HepG2 (cell line): ENCODE measurements at regions not wholly inside any gene's neighbourhood (a gene's known extent, or its start where the extent isn't known, plus 50 kb on each side); places are given as distances from the start of the nearest gene placed in this dataset.

Experiments
- ATAC-seq: fragments of 200-7000 bp; cut with Tn5 transposase; 3 replicates; pipeline ENCODE4 v1.9.1; 2020; ENCODE audit warnings: mild to moderate bottlenecking, moderate library complexity
- BruUV-seq: library from RNA; stranded (reverse); fragments of 400-500 nt; replicated peaks from 2 replicates; lab custom pipeline; 2021; lab: Mats Ljungman, UMichigan
- CTCF ChIA-PET: fragments of 300-600 bp; formaldehyde crosslinking; extraction: SDS; loops from one replicate; lab custom pipeline; 2021; ENCODE audit warnings: low total read pairs, inconsistent platforms, low intra/inter-chr PET ratio; lab: Yijun Ruan, JAX
- POLR2A ChIA-PET: fragments of 350-600 bp; sonication (Branson Sonifier 250); formaldehyde crosslinking; loops from one replicate; lab custom pipeline; 2020; ENCODE audit warnings: antibody characterized with exemption, inconsistent platforms; lab: Yijun Ruan, JAX
- DNase-seq: peaks from one replicate; pipeline ENCODE4 v3.0.0-alpha.2; 2015; ENCODE audit warnings: low spot score
- FAIRE-seq: peaks from 3 replicates; lab custom pipeline; 2011; peaks lifted over from hg19 to GRCh38; lab: Jason Lieb, UNC
- H2AFZ ChIP-seq: one replicate; pipeline ENCODE4 v1.6.1; 2011; ENCODE audit warnings: low read length, inconsistent platforms
- H3K27ac ChIP-seq: fragments of 300-600 bp; 3 replicates; pipeline ENCODE4 v1.8.0; 2011; ENCODE audit warnings: mixed run types, mild to moderate bottlenecking, mixed read lengths, low read length, inconsistent platforms; ENCODE audit not compliant: insufficient read depth; ENCODE audit errors: extremely low read length
- H3K27me3 ChIP-seq, 2 experiments: fragments of 200-600 bp in 1 of 2; 2 replicates in 1 of 2; 3 replicates in 1 of 2; pipeline versions ENCODE4 v1.6.0 to v1.8.0; 2011; ENCODE audit warnings: low read length in 2 of 2, mild to moderate bottlenecking in 2 of 2, moderate library complexity in 2 of 2, inconsistent platforms in 1 of 2; ENCODE audit not compliant: insufficient read depth in 2 of 2, control insufficient read depth in 1 of 2
- H3K36me3 ChIP-seq, 2 experiments: fragments of 200-600 bp in 1 of 2; replicated peaks in 1 of 2; 2 replicates in 1 of 2; 3 replicates in 1 of 2; pipeline versions ENCODE4 v1.5.1 to v1.8.0; 2011; ENCODE audit warnings: low read length in 2 of 2, inconsistent platforms in 1 of 2; ENCODE audit not compliant: insufficient read depth in 2 of 2, control insufficient read depth in 1 of 2
- H3K4me1 ChIP-seq: 2 replicates; pipeline ENCODE4 v1.5.1; 2012; ENCODE audit warnings: low read length, inconsistent platforms; ENCODE audit not compliant: insufficient read depth
- H3K4me2 ChIP-seq: 2 replicates; pipeline ENCODE4 v1.6.0; 2011; ENCODE audit warnings: low read depth, low read length, inconsistent platforms
- H3K4me3 ChIP-seq, 3 experiments: fragments of 200-600 bp in 1 of 3; sonication (generic), shearing (Covaris generic) in 1 of 3; replicated peaks in 1 of 3; 2 replicates each; pipeline ENCODE4 v1.5.1; 2011 to 2016; ENCODE audit warnings: low read length in 3 of 3, inconsistent platforms in 2 of 3, low read depth in 2 of 3, mild to moderate bottlenecking in 2 of 3, control low read depth in 1 of 3, mixed read lengths in 1 of 3; ENCODE audit not compliant: insufficient read depth in 1 of 3
- H3K79me2 ChIP-seq: one replicate; pipeline ENCODE4 v1.6.1; 2011; ENCODE audit warnings: low read length, inconsistent platforms; ENCODE audit not compliant: insufficient read depth
- H3K9ac ChIP-seq: 2 replicates; pipeline ENCODE4 v1.6.0; 2011; ENCODE audit warnings: mild to moderate bottlenecking, low read depth, low read length, inconsistent platforms; ENCODE audit not compliant: insufficient read depth
- H3K9me3 ChIP-seq: 2 replicates; pipeline ENCODE4 v1.5.1; 2012; ENCODE audit warnings: mild to moderate bottlenecking, low read length
- H4K20me1 ChIP-seq: 2 replicates; pipeline ENCODE4 v1.6.0; 2011; ENCODE audit warnings: inconsistent platforms, mild to moderate bottlenecking, low read length, moderate library complexity; ENCODE audit not compliant: insufficient read depth
- ATF7 ChIP-seq, 2 experiments: fragments of 450-650 bp in 1 of 2; sonication (generic) in 1 of 2; formaldehyde crosslinking in 1 of 2; IDR thresholded peaks; 2 replicates each; pipeline versions ENCODE4 v1.4.0 to v1.6.1; 2016 to 2020; ENCODE audit warnings: antibody characterized with exemption in 1 of 2, mild to moderate bottlenecking in 1 of 2, missing genetic modification reagents in 1 of 2
- HNF4A ChIP-seq: sonication (generic); formaldehyde crosslinking; IDR thresholded peaks from 2 replicates; pipeline ENCODE4 v1.4.0; 2020; ENCODE audit warnings: missing genetic modification reagents
- NR0B2 ChIP-seq: sonication (generic); formaldehyde crosslinking; IDR thresholded peaks from 2 replicates; pipeline ENCODE4 v1.4.0; 2020; ENCODE audit warnings: mild to moderate bottlenecking, missing genetic modification reagents
- PATZ1 ChIP-seq: sonication (generic); formaldehyde crosslinking; IDR thresholded peaks from 2 replicates; pipeline ENCODE4 v1.4.0; 2020; ENCODE audit warnings: missing genetic modification reagents
- RFX5 ChIP-seq: IDR thresholded peaks from 2 replicates; pipeline ENCODE4 v1.6.1; 2011; ENCODE audit warnings: low read depth, low read length, improper control_type of control experiment
- SMC3 ChIP-seq: IDR thresholded peaks from 2 replicates; pipeline ENCODE4 v1.6.1; 2011; ENCODE audit warnings: low read length, improper control_type of control experiment
- STAG1 ChIP-seq: sonication (generic); formaldehyde crosslinking; IDR thresholded peaks from 2 replicates; pipeline ENCODE4 v1.4.0; 2020; ENCODE audit warnings: missing genetic modification reagents
- ZNF143 ChIP-seq: sonication (generic); formaldehyde crosslinking; IDR thresholded peaks from 2 replicates; pipeline ENCODE4 v1.4.0; 2020; ENCODE audit warnings: missing genetic modification reagents
- ZNF260 ChIP-seq: sonication (generic); formaldehyde crosslinking; IDR thresholded peaks from 2 replicates; pipeline ENCODE4 v1.4.0; 2020; ENCODE audit warnings: missing genetic modification reagents, low read depth, mild to moderate bottlenecking, borderline replicate concordance
- ZNF441 ChIP-seq: sonication (generic); formaldehyde crosslinking; IDR thresholded peaks from 2 replicates; pipeline ENCODE4 v1.7.0; 2021; ENCODE audit warnings: missing genetic modification reagents, borderline replicate concordance
- ZNF607 ChIP-seq: sonication (generic); formaldehyde crosslinking; IDR thresholded peaks from 2 replicates; pipeline ENCODE4 v1.5.1; 2020; ENCODE audit warnings: missing genetic modification reagents, mild to moderate bottlenecking, borderline replicate concordance
- WGBS: methylation state at CpG from one replicate; pipeline ENCODE4 v1.1.6; 2017; ENCODE audit warnings: low lambda C conversion rate; 5-methylcytosine and 5-hydroxymethylcytosine counted together
- in situ Hi-C: cut with HindIII; loops from 2 replicates; pipeline ENCODE4 v1.10.0; 2017; ENCODE audit warnings: low pct_unique_long_range_greater_than_20kb; ENCODE audit not compliant: extremely low pct_ligation_motif_present
- intact Hi-C: fragments of 100-400 bp; cut with micrococcal nuclease; formaldehyde crosslinking; loops from one replicate; pipeline ENCODE4 v1.10.0; 2022; ENCODE audit not compliant: unreplicated experiment
- TF ChIP-seq, protein P1 (sequence below): sonication (generic); formaldehyde crosslinking; IDR thresholded peaks from 2 replicates; pipeline ENCODE4 v1.4.0; 2020; ENCODE audit warnings: missing genetic modification reagents, mild to moderate bottlenecking, borderline replicate concordance
- TF ChIP-seq, protein P2 (sequence below): fragments of 450-650 bp; IDR thresholded peaks from 2 replicates; pipeline ENCODE4 v1.6.1; 2016
- TF ChIP-seq, protein P3 (sequence below): sonication (generic); formaldehyde crosslinking; IDR thresholded peaks from 2 replicates; pipeline ENCODE4 v1.5.0; 2020; ENCODE audit warnings: mild to moderate bottlenecking, missing genetic modification reagents, moderate library complexity

- TF ChIP-seq, protein P1, sequence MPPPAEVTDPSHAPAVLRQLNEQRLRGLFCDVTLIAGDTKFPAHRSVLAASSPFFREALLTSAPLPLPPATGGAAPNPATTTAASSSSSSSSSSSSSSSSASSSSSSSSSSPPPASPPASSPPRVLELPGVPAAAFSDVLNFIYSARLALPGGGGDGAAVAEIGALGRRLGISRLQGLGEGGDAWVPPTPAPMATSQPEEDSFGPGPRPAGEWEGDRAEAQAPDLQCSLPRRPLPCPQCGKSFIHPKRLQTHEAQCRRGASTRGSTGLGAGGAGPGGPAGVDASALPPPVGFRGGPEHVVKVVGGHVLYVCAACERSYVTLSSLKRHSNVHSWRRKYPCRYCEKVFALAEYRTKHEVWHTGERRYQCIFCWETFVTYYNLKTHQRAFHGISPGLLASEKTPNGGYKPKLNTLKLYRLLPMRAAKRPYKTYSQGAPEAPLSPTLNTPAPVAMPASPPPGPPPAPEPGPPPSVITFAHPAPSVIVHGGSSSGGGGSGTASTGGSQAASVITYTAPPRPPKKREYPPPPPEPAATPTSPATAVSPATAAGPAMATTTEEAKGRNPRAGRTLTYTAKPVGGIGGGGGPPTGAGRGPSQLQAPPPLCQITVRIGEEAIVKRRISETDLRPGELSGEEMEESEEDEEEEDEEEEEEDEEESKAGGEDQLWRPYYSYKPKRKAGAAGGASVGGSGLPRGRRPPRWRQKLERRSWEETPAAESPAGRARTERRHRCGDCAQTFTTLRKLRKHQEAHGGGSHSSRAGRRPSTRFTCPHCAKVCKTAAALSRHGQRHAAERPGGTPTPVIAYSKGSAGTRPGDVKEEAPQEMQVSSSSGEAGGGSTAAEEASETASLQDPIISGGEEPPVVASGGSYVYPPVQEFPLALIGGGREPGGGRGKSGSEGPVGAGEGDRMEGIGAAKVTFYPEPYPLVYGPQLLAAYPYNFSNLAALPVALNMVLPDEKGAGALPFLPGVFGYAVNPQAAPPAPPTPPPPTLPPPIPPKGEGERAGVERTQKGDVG = no peak
Measured at GRCh38 chr3:144770281-144770680, 798.7 kb downstream of the DIPK2A start (continued).

- peak; percentile 32 for DNase-seq
- H3K9ac ChIP-seq = no peak overlapping the region
- WGBS = 0% methylated on average over 1 of the region's 1 CpG
- CTCF ChIA-PET = interaction anchor here (0.9 to 1.5 kb wide), 2 partner anchors 795 to 875 kb away, joined by 3 to 9 read pairs; no protein-coding TSS in a partner anchor
- no peak for TF ChIP-seq ZNF143 (CRISPR knock-in tag)
- TF ChIP-seq SMC3 = peak; percentile 39; the same call in 1 of the 2 replicates
- TF ChIP-seq PATZ1 = no peak
- TF ChIP-seq, protein P2, sequence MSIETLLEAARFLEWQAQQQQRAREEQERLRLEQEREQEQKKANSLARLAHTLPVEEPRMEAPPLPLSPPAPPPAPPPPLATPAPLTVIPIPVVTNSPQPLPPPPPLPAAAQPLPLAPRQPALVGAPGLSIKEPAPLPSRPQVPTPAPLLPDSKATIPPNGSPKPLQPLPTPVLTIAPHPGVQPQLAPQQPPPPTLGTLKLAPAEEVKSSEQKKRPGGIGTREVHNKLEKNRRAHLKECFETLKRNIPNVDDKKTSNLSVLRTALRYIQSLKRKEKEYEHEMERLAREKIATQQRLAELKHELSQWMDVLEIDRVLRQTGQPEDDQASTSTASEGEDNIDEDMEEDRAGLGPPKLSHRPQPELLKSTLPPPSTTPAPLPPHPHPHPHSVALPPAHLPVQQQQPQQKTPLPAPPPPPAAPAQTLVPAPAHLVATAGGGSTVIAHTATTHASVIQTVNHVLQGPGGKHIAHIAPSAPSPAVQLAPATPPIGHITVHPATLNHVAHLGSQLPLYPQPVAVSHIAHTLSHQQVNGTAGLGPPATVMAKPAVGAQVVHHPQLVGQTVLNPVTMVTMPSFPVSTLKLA = no peak
- TF ChIP-seq ZNF260 = no peak
- no peak for TF ChIP-seq ATF7 (IDR thresholded peaks at IDR 0.05)
- no peak for TF ChIP-seq ATF7 (CRISPR knock-in tag; IDR thresholded peaks at IDR 0.05)
- peak; percentile 53 for TF ChIP-seq STAG1 (CRISPR knock-in tag)
- no peak for TF ChIP-seq NR0B2 (CRISPR knock-in tag)
- no peak for TF ChIP-seq ZNF607 (CRISPR knock-in tag)
- TF ChIP-seq, protein P3, sequence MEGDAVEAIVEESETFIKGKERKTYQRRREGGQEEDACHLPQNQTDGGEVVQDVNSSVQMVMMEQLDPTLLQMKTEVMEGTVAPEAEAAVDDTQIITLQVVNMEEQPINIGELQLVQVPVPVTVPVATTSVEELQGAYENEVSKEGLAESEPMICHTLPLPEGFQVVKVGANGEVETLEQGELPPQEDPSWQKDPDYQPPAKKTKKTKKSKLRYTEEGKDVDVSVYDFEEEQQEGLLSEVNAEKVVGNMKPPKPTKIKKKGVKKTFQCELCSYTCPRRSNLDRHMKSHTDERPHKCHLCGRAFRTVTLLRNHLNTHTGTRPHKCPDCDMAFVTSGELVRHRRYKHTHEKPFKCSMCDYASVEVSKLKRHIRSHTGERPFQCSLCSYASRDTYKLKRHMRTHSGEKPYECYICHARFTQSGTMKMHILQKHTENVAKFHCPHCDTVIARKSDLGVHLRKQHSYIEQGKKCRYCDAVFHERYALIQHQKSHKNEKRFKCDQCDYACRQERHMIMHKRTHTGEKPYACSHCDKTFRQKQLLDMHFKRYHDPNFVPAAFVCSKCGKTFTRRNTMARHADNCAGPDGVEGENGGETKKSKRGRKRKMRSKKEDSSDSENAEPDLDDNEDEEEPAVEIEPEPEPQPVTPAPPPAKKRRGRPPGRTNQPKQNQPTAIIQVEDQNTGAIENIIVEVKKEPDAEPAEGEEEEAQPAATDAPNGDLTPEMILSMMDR (CRISPR knock-in tag) = peak; percentile 47
- no peak for TF ChIP-seq ZNF441
- TF ChIP-seq HNF4A = no peak
- no peak for TF ChIP-seq RFX5
- TF ChIP-seq, all 625 proteins: peak for 3
- no peaks in the 10 kb centered on the region for H4K20me1 ChIP-seq
- ATAC-seq (peak; percentile 79), FAIRE-seq (no peak)
- POLR2A ChIA-PET = no interaction called here
- in situ Hi-C loops = loop anchor here (25.0 kb wide), 1 partner anchor 884 kb away; no protein-coding TSS in a partner anchor
- no peaks in the 10 kb centered on the region for H3K36me3 ChIP-seq
- BruUV-seq = no TSS peak
- intact Hi-C loops = loop anchor here (1.0 to 5.0 kb wide), 4 partner anchors 83 to 874 kb away; no protein-coding TSS in a partner anchor
- no peaks in the 10 kb centered on the region for H3K9me3 ChIP-seq
- H3K4me3 ChIP-seq = no peak overlapping the region
- no peaks in the 10 kb centered on the region for H3K79me2 ChIP-seq
- no peaks in the 10 kb centered on the region for H3K27me3 ChIP-seq
- no peak overlapping the region for H3K27ac ChIP-seq
- H3K4me2 ChIP-seq = no peak overlapping the region
- no peak overlapping the region for H2AFZ ChIP-seq
- H3K4me1 ChIP-seq = no peaks in the 10 kb centered on the region
Measured at GRCh38 chr3:144770915-144771351, 799.3 kb downstream of the DIPK2A start.
